H1 (cell line): ENCODE measurements at regions not wholly inside any gene's neighbourhood (a gene's known extent, or its start where the extent isn't known, plus 50 kb on each side); places are given as distances from the start of the nearest gene placed in this dataset.

ENCODE experiments used
- CTCF ChIA-PET: fragments of 300-600 bp; sonication (Branson Sonifier 250); formaldehyde crosslinking; loops from one replicate; lab custom pipeline; 2021; ENCODE audit not compliant: partially characterized antibody; lab: Charles Lee
- POLR2A ChIA-PET: fragments of 300-600 bp; sonication (Branson Sonifier 250); formaldehyde crosslinking; loops from one replicate; lab custom pipeline; 2021; ENCODE audit warnings: inconsistent platforms; ENCODE audit not compliant: partially characterized antibody; lab: Charles Lee
- DNase-seq, 2 experiments: peaks; one replicate each; pipeline versions ENCODE4 v3.0.0 to v3.0.0-alpha.2; 2010 to 2022; ENCODE audit warnings: low spot score in 2 of 2, low read depth in 1 of 2, mixed read lengths in 1 of 2
- FAIRE-seq: peaks from 2 replicates; lab custom pipeline; 2011; peaks lifted over from hg19 to GRCh38; lab: Jason Lieb, UNC
- H2AFZ ChIP-seq: 2 replicates; pipeline ENCODE4 v1.8.1; 2012; ENCODE audit warnings: low read length, inconsistent platforms
- H2AK5ac ChIP-seq: 2 replicates; pipeline ENCODE4 v1.6.1; 2013; ENCODE audit warnings: low read depth, low read length
- H2BK120ac ChIP-seq: replicated peaks from 2 replicates; pipeline ENCODE3; 2013; ENCODE audit warnings: low read depth, low read length, inconsistent platforms
- H2BK12ac ChIP-seq: 2 replicates; pipeline ENCODE4 v1.6.1; 2013; ENCODE audit warnings: low read depth, low read length
- H2BK15ac ChIP-seq: 2 replicates; pipeline ENCODE4 v1.6.1; 2013; ENCODE audit warnings: low read length
- H2BK20ac ChIP-seq: 2 replicates; pipeline ENCODE4 v1.6.1; 2013; ENCODE audit warnings: low read length
- H2BK5ac ChIP-seq: 2 replicates; pipeline ENCODE4 v1.6.1; 2013; ENCODE audit warnings: low read depth, low read length
- H3K14ac ChIP-seq: 2 replicates; pipeline ENCODE4 v1.6.1; 2013; ENCODE audit warnings: inconsistent platforms; ENCODE audit not compliant: insufficient read length
- H3K18ac ChIP-seq: 2 replicates; pipeline ENCODE4 v1.6.1; 2013; ENCODE audit warnings: low read length; ENCODE audit errors: extremely low read depth
- H3K23ac ChIP-seq: 2 replicates; pipeline ENCODE4 v1.6.1; 2013; ENCODE audit warnings: inconsistent platforms; ENCODE audit not compliant: insufficient read length
- H3K23me2 ChIP-seq: 2 replicates; pipeline ENCODE4 v1.6.1; 2013; ENCODE audit warnings: low read depth, low read length
- H3K27ac ChIP-seq: 2 replicates; pipeline ENCODE4 v1.6.1; 2011; ENCODE audit warnings: low read depth, low read length, inconsistent platforms
- H3K27me3 ChIP-seq, 4 experiments: replicated peaks in 1 of 4; 1 replicate in 1 of 4; 2 replicates in 3 of 4; pipeline versions ENCODE4 v1.6.1 to v1.8.1; 2011 to 2013; ENCODE audit warnings: low read length in 3 of 4, mild to moderate bottlenecking in 3 of 4, inconsistent platforms in 2 of 4, mixed read lengths in 2 of 4, moderate library complexity in 1 of 4; ENCODE audit not compliant: control insufficient read depth in 3 of 4, insufficient read depth in 3 of 4; ENCODE audit errors: extremely low read depth in 1 of 4
- H3K36me3 ChIP-seq, 4 experiments: 2 replicates each; pipeline versions ENCODE4 v1.6.1 to v1.8.1; 2011 to 2013; ENCODE audit warnings: mild to moderate bottlenecking in 4 of 4, low read length in 3 of 4, moderate library complexity in 2 of 4, control low read depth in 1 of 4, inconsistent platforms in 1 of 4; ENCODE audit not compliant: insufficient read depth in 4 of 4, control insufficient read depth in 2 of 4
- H3K4ac ChIP-seq: replicated peaks from 2 replicates; pipeline ENCODE3; 2013; ENCODE audit warnings: low read length, low read depth, mixed read lengths, inconsistent platforms; ENCODE audit not compliant: insufficient read length
- H3K4me1 ChIP-seq, 4 experiments: replicated peaks in 1 of 4; 1 replicate in 1 of 4; 2 replicates in 3 of 4; pipeline versions ENCODE4 v1.6.1 to v1.8.1; 2011 to 2013; ENCODE audit warnings: low read length in 3 of 4, inconsistent platforms in 2 of 4, mixed read lengths in 1 of 4; ENCODE audit not compliant: insufficient read depth in 4 of 4, control insufficient read depth in 3 of 4
- H3K4me2 ChIP-seq, 2 experiments: 2 replicates each; pipeline versions ENCODE4 v1.6.1 to v1.8.1; 2011 to 2013; ENCODE audit warnings: low read depth in 2 of 2, low read length in 2 of 2, control low read depth in 1 of 2, inconsistent platforms in 1 of 2, mild to moderate bottlenecking in 1 of 2; ENCODE audit not compliant: insufficient read depth in 1 of 2
- H3K4me3 ChIP-seq, 4 experiments: fragments of 200-600, 300-600 bp in 1 of 4; sonication (generic), shearing (Covaris generic), sonication (Bioruptor Twin) in 1 of 4; 2 replicates each; pipeline versions ENCODE4 v1.5.1 to v1.8.1; 2011 to 2016; ENCODE audit warnings: low read length in 4 of 4, low read depth in 3 of 4, control low read depth in 2 of 4, inconsistent platforms in 2 of 4, mild to moderate bottlenecking in 2 of 4, mixed read lengths in 1 of 4, moderate library complexity in 1 of 4; ENCODE audit not compliant: insufficient read depth in 2 of 4; ENCODE audit errors: extremely low read depth in 1 of 4
- H3K56ac ChIP-seq: replicated peaks from 2 replicates; pipeline ENCODE3; 2013; ENCODE audit warnings: low read depth, mild to moderate bottlenecking, mixed read lengths, low read length, inconsistent platforms; ENCODE audit not compliant: insufficient read length
- H3K79me1 ChIP-seq: 2 replicates; pipeline ENCODE4 v1.6.1; 2013; ENCODE audit warnings: low read depth, low read length, control low read depth
- H3K79me2 ChIP-seq, 2 experiments: 2 replicates each; pipeline versions ENCODE4 v1.6.1 to v1.8.1; 2012 to 2013; ENCODE audit warnings: low read length in 2 of 2, mild to moderate bottlenecking in 2 of 2, inconsistent platforms in 1 of 2; ENCODE audit not compliant: insufficient read depth in 2 of 2, control insufficient read depth in 1 of 2
- H3K9ac ChIP-seq, 4 experiments: replicated peaks in 1 of 4; 1 replicate in 1 of 4; 2 replicates in 3 of 4; pipeline versions ENCODE4 v1.6.1 to v1.8.1; 2011 to 2013; ENCODE audit warnings: low read depth in 3 of 4, low read length in 3 of 4, control low read depth in 2 of 4, mild to moderate bottlenecking in 2 of 4, moderate library complexity in 2 of 4, inconsistent platforms in 1 of 4; ENCODE audit errors: extremely low read depth in 1 of 4
- H3K9me3 ChIP-seq, 2 experiments: 2 replicates each; pipeline versions ENCODE4 v1.6.1 to v1.8.1; 2012 to 2013; ENCODE audit warnings: mild to moderate bottlenecking in 2 of 2, moderate library complexity in 2 of 2, control low read depth in 1 of 2, inconsistent platforms in 1 of 2, low read depth in 1 of 2, low read length in 1 of 2, mixed read lengths in 1 of 2; ENCODE audit not compliant: insufficient read depth in 2 of 2
- H4K20me1 ChIP-seq, 2 experiments: replicated peaks in 1 of 2; 2 replicates each; pipeline versions ENCODE3 to v1.8.1; 2011 to 2013; ENCODE audit warnings: inconsistent platforms in 2 of 2, low read length in 2 of 2, mild to moderate bottlenecking in 1 of 2; ENCODE audit not compliant: insufficient read depth in 2 of 2, control insufficient read depth in 1 of 2
- H4K5ac ChIP-seq: 2 replicates; pipeline ENCODE4 v1.6.1; 2013; ENCODE audit warnings: low read length, low read depth, mixed read lengths, inconsistent platforms; ENCODE audit not compliant: insufficient read length
- H4K8ac ChIP-seq: 2 replicates; pipeline ENCODE4 v1.8.0; 2013; ENCODE audit warnings: mild to moderate bottlenecking, moderate library complexity, low read length, inconsistent platforms; ENCODE audit not compliant: insufficient read depth; ENCODE audit errors: extremely low read depth
- H4K91ac ChIP-seq: replicated peaks from 2 replicates; pipeline ENCODE3; 2013; ENCODE audit warnings: low read length, mixed read lengths, inconsistent platforms; ENCODE audit not compliant: insufficient read length
- ATF2 ChIP-seq: IDR thresholded peaks from 2 replicates; pipeline ENCODE4 v1.6.1; 2012; ENCODE audit warnings: low read length, inconsistent platforms
- HDAC2 ChIP-seq, 2 experiments: fragments of 300-600 bp in 1 of 2; sonication (generic) in 1 of 2; IDR thresholded peaks; 2 replicates each; pipeline ENCODE4 v1.6.1; 2011 to 2012; ENCODE audit warnings: low read depth in 2 of 2, low read length in 2 of 2, mild to moderate bottlenecking in 2 of 2, moderate library complexity in 2 of 2, borderline replicate concordance in 1 of 2, inconsistent platforms in 1 of 2
- MAFK ChIP-seq: IDR thresholded peaks from 2 replicates; pipeline ENCODE4 v1.6.1; 2012; ENCODE audit warnings: low read depth, mild to moderate bottlenecking, improper control_type of control experiment, low read length
- RAD21 ChIP-seq, 2 experiments: IDR thresholded peaks in 1 of 2; conservative IDR thresholded peaks in 1 of 2; 2 replicates each; pipeline ENCODE4 v1.6.1; 2011; ENCODE audit warnings: low read depth in 2 of 2, low read length in 2 of 2, improper control_type of control experiment in 1 of 2, inconsistent platforms in 1 of 2, mild to moderate bottlenecking in 1 of 2, moderate library complexity in 1 of 2
- SP2 ChIP-seq: IDR thresholded peaks from 2 replicates; pipeline ENCODE4 v1.6.1; 2012; ENCODE audit warnings: mild to moderate bottlenecking, low read length, inconsistent platforms
- TEAD4 ChIP-seq: IDR thresholded peaks from 2 replicates; pipeline ENCODE4 v1.6.1; 2012; ENCODE audit warnings: low read depth, low read length, inconsistent platforms, mixed read lengths
- YY1 ChIP-seq: IDR thresholded peaks from 2 replicates; pipeline ENCODE4 v1.6.1; 2011; ENCODE audit warnings: low read depth, mild to moderate bottlenecking, low read length
- WGBS, 2 experiments: shearing (Covaris generic) in 1 of 2; methylation state at CpG; one replicate each; pipeline versions ENCODE4 v1.1.6 to v1.1.7; 2013 to 2015; ENCODE audit warnings: low lambda C conversion rate in 2 of 2, mixed read lengths in 2 of 2, inconsistent platforms in 1 of 2, low coverage in 1 of 2, missing lambda C conversion rate in 1 of 2; ENCODE audit not compliant: insufficient replicate concordance in 2 of 2, insufficient coverage in 1 of 2, insufficient read length in 1 of 2; ENCODE audit errors: extremely low coverage in 1 of 2, missing lambda C conversion rate in 1 of 2; 5-methylcytosine and 5-hydroxymethylcytosine counted together

DNA sequence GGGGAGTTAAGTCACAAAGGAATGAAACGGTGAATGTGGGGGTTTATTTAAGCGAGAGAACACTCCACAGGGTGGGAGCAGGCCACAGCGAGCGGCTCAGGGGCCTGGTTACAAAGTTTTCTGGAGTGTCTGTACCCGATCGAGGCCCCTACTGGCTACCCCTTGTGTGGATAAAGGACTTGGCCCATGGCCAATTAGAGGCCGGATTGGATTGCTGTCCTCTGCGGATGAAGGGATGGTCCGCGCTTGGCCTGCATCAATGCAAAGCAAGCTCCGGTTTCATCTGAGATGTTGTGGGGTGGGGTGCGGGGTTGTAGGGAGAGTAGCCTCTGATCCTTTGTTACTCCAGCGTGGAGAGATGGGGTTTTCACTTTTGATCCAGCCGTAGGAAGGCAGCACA, 1574.5 kb upstream of the TENM3 start:
- Histone ChIP-seq H3K9ac (no peak overlapping the region), H4K5ac (no peak overlapping the region), H3K56ac (no peak overlapping the region), H2BK120ac (no peak overlapping the region), H3K27me3 (no peaks in the 10 kb centered on the region), H2BK12ac (no peak overlapping the region), H3K4me2 (no peak overlapping the region), H3K14ac (no peak overlapping the region), H3K4me1 (peaks cover 0 to 4% (median 0%) of the 10 kb centered on the region in 4 experiments; a peak in 2 of 7 replicates), H2AK5ac (no peak overlapping the region), H3K79me2 (no peaks in the 10 kb centered on the region), H3K18ac (no peak overlapping the region), H3K4me3 (no peak overlapping the region), H2BK5ac (no peak overlapping the region), H3K23ac (no peak overlapping the region), H2BK20ac (no peak overlapping the region), H4K8ac (no peak overlapping the region), H2BK15ac (no peak overlapping the region), H3K9me3 (no peaks in the 10 kb centered on the region), H4K20me1 (no peaks in the 10 kb centered on the region), H3K27ac (no peak overlapping the region), H3K23me2 (no peaks in the 10 kb centered on the region), H3K4ac (no peak overlapping the region), H4K91ac (no peak overlapping the region), H3K79me1 (no peaks in the 10 kb centered on the region), H2AFZ (no peak overlapping the region), H3K36me3 (no peaks in the 10 kb centered on the region)
- CTCF ChIA-PET, result interaction anchor here (0.7 to 1.6 kb wide), 7 partner anchors 10 to 485 kb away, joined by 3 to 7 read pairs (median 3); no protein-coding TSS in a partner anchor
- no peak for FAIRE-seq
- POLR2A ChIA-PET, result no interaction called here
- no peak for DNase-seq
- WGBS, 2 experiments, result 93 to 100% methylated on average over 1 to 14 of the region's 14 CpGs
- TF ChIP-seq YY1 (no peak), HDAC2 (IDR thresholded peaks at IDR 0.05; ENCODE audit: borderline replicate concordance in 1 of 2, low read depth in 2 of 2, low read length in 2 of 2) (no peak), ATF2 (no peak), SP2 (no peak), MAFK (no peak), RAD21 (IDR thresholded peaks at IDR 0.05 in 1 of 2, conservative IDR thresholded peaks at IDR 0.05 in 1 of 2; ENCODE audit: low read depth in 2 of 2, low read length in 2 of 2) (no peak), TEAD4 (no peak)
